ENCODE measurements at regions not wholly inside any gene's neighbourhood (a gene's known extent, or its start where the extent isn't known, plus 50 kb on each side); places are given as distances from the start of the nearest gene placed in this dataset.

DNA sequence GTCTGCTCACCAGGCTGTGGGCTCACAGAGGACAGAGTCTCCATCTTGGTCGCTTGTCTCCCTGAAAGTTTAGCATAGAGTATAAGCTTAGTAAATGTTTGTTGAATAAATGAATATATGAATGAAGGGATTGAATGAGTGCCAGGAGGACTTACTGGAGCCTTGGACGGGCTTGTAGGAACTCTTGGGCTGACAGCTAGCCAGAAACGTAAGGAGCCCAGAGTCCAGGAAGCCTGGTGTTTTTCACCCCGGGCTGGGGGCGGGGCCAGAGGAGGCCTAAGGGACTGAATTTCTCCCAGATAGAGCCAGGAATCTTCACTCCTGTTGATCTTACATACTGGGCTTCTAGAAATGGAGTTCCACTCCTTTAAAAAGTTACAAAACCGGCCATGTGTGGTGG lies 68.5 kb upstream of the SRSF6 start:
- DNase-seq (ENCODE audit: low read depth in 1 of 2, low spot score in 1 of 2) = no peak
- TF ChIP-seq POLR2AphosphoS5 (IDR thresholded peaks at IDR 0.05; ENCODE audit: low read depth) (no peak), GABPA (IDR thresholded peaks at IDR 0.05; ENCODE audit: low read depth) (no peak)
- TF ChIP-seq, protein P1, sequence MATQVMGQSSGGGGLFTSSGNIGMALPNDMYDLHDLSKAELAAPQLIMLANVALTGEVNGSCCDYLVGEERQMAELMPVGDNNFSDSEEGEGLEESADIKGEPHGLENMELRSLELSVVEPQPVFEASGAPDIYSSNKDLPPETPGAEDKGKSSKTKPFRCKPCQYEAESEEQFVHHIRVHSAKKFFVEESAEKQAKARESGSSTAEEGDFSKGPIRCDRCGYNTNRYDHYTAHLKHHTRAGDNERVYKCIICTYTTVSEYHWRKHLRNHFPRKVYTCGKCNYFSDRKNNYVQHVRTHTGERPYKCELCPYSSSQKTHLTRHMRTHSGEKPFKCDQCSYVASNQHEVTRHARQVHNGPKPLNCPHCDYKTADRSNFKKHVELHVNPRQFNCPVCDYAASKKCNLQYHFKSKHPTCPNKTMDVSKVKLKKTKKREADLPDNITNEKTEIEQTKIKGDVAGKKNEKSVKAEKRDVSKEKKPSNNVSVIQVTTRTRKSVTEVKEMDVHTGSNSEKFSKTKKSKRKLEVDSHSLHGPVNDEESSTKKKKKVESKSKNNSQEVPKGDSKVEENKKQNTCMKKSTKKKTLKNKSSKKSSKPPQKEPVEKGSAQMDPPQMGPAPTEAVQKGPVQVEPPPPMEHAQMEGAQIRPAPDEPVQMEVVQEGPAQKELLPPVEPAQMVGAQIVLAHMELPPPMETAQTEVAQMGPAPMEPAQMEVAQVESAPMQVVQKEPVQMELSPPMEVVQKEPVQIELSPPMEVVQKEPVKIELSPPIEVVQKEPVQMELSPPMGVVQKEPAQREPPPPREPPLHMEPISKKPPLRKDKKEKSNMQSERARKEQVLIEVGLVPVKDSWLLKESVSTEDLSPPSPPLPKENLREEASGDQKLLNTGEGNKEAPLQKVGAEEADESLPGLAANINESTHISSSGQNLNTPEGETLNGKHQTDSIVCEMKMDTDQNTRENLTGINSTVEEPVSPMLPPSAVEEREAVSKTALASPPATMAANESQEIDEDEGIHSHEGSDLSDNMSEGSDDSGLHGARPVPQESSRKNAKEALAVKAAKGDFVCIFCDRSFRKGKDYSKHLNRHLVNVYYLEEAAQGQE (IDR thresholded peaks at IDR 0.05; ENCODE audit: insufficient replicate concordance, low read depth) = no peak
- TF ChIP-seq, protein P2, sequence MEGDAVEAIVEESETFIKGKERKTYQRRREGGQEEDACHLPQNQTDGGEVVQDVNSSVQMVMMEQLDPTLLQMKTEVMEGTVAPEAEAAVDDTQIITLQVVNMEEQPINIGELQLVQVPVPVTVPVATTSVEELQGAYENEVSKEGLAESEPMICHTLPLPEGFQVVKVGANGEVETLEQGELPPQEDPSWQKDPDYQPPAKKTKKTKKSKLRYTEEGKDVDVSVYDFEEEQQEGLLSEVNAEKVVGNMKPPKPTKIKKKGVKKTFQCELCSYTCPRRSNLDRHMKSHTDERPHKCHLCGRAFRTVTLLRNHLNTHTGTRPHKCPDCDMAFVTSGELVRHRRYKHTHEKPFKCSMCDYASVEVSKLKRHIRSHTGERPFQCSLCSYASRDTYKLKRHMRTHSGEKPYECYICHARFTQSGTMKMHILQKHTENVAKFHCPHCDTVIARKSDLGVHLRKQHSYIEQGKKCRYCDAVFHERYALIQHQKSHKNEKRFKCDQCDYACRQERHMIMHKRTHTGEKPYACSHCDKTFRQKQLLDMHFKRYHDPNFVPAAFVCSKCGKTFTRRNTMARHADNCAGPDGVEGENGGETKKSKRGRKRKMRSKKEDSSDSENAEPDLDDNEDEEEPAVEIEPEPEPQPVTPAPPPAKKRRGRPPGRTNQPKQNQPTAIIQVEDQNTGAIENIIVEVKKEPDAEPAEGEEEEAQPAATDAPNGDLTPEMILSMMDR (IDR thresholded peaks at IDR 0.05; ENCODE audit: insufficient read depth, low read length) = no peak
- Histone ChIP-seq H3K27ac (replicated peaks) (no peak overlapping the region), H3K4me3 (replicated peaks; ENCODE audit: insufficient read depth, low read length) (no peak overlapping the region), H3K27me3 (ENCODE audit: insufficient read depth, poor library complexity, severe bottlenecking) (no peaks in the 10 kb centered on the region)

DNA sequence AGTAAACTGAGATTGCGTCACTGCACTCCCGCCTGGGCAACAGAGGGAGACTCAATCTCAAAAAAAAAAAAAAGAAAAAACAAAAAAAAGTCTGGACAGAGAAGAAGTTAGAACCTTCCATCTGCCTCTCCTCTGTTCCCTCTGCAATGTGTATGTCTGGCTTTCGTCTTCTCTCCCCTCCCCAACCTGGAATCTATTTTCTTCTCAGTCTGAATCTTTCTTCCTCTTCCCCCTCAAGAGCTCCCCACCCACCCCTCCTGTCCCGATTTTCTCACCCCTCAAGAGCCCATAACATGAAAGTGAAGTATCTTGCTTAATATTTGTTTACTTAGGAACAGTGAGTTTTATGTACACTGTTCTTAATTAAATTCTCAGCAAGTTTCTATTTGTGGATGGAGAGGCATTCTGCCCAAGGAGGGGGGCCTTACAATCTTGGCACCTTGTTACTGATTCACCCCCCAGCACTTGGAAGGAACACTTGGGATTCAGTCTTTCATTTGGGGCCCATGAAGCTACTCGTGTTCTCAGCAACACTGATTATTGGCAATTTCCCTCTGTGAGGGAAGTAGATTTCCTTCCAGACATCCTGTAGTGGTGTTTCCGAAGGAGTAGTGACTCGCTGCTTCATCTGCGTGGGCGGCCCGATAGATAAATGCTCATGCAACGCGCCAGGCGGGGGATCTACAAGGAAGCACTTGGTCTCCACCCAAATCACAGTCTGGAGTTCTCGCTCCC lies 69.3 kb upstream of the SRSF6 start:
- Histone ChIP-seq H3K27ac (replicated peaks) (no peak overlapping the region), H3K27me3 (ENCODE audit: insufficient read depth, poor library complexity, severe bottlenecking) (no peaks in the 10 kb centered on the region), H3K4me3 (replicated peaks; ENCODE audit: insufficient read depth, low read length) (no peak overlapping the region)
- TF ChIP-seq GABPA (IDR thresholded peaks at IDR 0.05; ENCODE audit: low read depth) (no peak), POLR2AphosphoS5 (IDR thresholded peaks at IDR 0.05; ENCODE audit: low read depth) (no peak), SPI1 (IDR thresholded peaks at IDR 0.05; ENCODE audit: borderline replicate concordance, low read depth) (no peak)
- TF ChIP-seq, protein P1 (IDR thresholded peaks at IDR 0.05; ENCODE audit: insufficient replicate concordance, low read depth) = no peak
- TF ChIP-seq, protein P2 (IDR thresholded peaks at IDR 0.05; ENCODE audit: insufficient read depth, low read length) = no peak
- DNase-seq (ENCODE audit: low read depth in 1 of 2, low spot score in 1 of 2) = no peak

DNA sequence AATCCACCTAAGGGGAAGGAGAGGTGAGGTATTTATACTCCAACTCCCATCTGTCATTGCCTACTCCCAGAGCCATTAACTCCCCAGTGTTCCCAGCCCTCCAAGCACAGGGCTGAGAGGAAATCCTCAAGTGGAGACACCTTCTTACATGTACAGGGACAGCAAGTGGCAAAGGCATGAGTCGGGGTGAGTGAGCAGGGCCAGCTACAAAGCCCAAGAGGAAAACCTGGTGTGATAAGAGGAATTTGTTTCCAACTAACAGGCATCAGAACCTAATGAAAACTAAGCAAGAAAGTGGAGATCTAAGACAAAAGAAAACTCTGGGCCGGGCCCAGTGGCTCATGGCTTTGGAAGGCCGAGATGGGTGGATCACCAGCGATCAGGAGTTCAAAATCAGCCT lies 70.0 kb upstream of the SRSF6 start:
- TF ChIP-seq GABPA (IDR thresholded peaks at IDR 0.05; ENCODE audit: low read depth) (no peak), SPI1 (IDR thresholded peaks at IDR 0.05; ENCODE audit: borderline replicate concordance, low read depth) (no peak), POLR2AphosphoS5 (IDR thresholded peaks at IDR 0.05; ENCODE audit: low read depth) (no peak)
- TF ChIP-seq, protein P2 (IDR thresholded peaks at IDR 0.05; ENCODE audit: insufficient read depth, low read length) = no peak
- TF ChIP-seq, protein P1 (IDR thresholded peaks at IDR 0.05; ENCODE audit: insufficient replicate concordance, low read depth) = no peak
- no peak overlapping the region for H3K4me3 ChIP-seq (replicated peaks; ENCODE audit: insufficient read depth, low read length)
- H3K27ac ChIP-seq (replicated peaks) = no peak overlapping the region
- no peak for DNase-seq (ENCODE audit: low read depth in 1 of 2, low spot score in 1 of 2)
- no peaks in the 10 kb centered on the region for H3K27me3 ChIP-seq (ENCODE audit: insufficient read depth, poor library complexity, severe bottlenecking)

Data from HL-60 (cell line).